GM19463 (cell line): ENCODE measurements at regions not wholly inside any gene's neighbourhood (a gene's known extent, or its start where the extent isn't known, plus 50 kb on each side); places are given as distances from the start of the nearest gene placed in this dataset.

ENCODE experiments used
- ATAC-seq: cut with Tn5 transposase; IDR thresholded peaks from one replicate; pipeline ENCODE4 v1.9.1; 2021; ENCODE audit warnings: mild to moderate bottlenecking, moderate library complexity; ENCODE audit not compliant: unreplicated experiment

DNA sequence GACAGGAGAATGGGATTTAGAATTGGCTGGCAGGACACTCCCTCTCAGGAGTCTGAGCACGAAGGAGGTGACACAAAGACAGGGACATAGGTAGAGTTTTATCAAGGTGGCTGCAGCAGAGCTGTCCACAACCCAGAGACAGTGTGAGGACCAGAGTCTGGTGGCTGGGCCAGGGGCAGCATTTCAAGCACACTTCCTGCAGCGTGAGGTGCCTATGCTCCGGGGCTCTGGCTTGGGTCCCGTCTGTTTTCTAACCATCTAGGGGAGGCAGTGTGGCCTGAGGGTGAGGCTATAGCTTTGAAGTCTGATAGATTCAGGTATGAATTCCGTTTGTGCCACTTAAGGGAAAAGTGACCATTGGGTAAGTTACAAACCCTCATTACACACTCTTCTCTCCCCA, 222.7 kb upstream of the ZMIZ1 start:
- no peak for ATAC-seq

DNA sequence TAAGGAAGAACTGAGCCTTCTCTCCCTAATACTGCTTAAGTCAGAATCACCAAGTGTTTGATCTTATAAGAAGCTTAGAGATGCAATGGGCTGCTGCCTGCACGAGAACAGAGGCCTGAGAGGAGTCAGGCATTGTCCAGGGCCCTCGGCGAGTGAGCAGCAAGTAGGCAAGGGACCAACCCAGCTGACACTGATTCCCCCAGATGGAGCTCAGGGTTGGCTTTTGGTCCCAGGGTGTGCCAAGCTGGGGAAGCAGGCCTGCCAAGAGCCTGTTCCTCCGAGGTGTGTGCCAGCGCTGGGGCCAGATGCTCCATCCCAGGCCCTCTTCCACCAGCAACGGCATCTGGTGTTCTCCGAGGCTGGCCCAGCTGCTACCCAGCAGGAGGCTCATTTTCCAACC, 222.0 kb upstream of the ZMIZ1 start:
- no peak for ATAC-seq

DNA sequence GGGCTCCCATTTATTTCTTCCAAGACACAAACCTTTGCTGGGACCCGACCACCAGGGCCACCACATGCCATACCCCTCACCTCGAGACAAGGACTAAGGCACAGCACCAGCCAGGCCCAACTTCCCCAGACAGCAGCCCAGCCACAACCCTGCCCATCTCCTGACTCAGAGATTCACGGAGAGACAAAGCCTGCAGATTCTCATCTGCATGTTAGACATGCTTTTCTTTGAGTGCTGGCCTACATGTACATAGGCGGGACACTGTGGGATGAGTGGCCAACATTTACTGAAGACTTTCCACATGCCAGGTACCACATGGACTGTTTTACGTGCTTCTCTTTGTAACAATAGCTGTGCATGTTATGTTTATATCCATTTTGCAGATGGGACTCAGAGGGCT, 221.3 kb upstream of the ZMIZ1 start:
- no peak for ATAC-seq

DNA sequence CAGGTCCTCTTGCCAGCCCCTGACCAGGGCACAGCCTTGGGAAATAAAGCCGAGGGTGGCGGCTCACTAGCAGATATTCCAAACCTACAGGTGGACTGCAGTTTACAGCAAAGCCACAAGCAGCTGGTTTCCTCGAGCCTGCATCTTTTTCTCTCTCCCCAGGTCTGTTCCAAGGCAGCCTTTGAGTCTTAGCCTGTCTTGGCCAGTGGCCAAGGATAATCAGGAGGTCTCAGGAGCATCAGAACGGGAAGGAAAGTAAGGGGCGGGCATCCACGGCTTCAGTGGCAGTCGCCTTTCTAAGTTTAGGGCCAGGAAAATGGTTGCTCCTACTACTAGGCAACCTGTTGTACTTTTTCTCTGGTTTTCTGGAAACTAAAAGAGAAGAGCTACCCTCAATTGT, 219.7 kb upstream of the ZMIZ1 start:
- ATAC-seq, result no peak

DNA sequence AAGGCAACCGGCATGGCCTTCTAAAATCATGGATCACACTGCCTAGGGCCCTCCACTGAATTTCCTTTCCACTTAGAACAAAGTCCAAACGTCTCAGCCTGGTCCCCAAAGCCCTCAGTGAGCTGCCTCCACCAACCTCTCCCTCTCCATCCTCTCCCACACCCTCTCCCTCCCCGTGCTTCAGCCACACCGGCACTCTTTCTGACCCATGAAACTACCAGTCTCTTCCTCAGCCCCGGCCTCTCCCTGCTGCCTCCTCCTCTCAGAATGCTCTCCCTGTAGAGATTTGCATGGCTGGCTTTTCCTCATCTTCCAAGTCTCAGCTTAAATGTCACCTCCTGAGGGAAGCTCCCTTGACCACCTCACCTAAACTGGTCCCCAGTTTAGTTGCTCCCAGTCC, 219.0 kb upstream of the ZMIZ1 start:
- no peak for ATAC-seq

DNA sequence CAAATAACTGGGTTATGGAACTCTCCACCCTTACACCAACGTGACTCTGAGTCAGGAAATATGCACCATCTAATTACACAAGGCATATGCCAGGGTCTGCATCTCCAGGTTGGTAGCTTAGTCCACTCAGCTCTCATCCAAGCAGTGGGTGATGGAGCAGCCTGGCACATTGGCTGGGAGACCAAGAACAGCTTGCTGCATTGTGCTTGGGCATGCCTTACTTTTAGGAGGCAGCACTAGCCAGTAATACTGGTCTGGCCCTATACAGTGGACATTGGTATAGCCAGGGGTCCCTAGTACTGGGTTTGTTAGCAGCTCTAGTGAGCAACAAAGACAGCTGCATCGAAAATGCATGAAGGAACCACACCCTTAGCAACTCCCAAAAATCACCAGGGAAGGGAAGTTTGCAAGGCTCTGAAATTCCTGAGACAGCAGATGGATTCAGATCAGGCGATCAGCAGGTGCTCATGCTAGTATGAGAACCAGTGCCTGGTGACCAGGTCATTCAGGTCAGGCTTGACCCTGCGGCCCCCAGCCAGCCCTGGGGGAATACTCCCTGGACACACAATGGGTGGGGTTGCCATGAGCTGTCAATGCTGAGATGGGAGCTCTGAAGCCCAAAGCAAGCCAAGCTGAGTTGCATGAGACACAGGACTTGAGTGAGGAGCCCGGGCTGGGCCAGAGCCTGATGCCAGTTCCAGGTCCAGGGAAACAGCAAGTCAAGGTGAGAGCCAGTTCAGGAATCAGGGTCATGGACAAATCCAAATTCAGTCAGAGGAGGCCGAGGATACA, 217.9 kb upstream of the ZMIZ1 start:
- ATAC-seq, result no peak

DNA sequence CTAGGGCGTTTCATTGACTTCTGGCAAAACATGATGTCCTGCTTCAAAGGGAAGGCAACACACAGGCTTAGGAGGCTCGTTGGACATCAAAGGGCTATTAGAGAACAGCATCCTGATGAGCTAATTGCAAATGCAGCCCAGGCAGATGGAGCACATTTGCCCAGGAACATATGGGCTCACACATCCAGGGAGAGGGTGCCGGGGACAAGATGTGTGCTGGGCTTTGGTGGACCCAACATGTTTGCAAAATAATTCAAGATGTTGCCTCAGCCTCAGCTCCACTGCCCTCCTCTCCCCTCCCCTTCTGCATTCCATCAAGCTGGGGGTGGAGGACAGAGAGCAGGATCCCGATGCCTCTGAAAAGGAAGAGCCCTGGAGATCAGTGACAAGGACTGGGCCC, 217.1 kb upstream of the ZMIZ1 start:
- no peak for ATAC-seq

DNA sequence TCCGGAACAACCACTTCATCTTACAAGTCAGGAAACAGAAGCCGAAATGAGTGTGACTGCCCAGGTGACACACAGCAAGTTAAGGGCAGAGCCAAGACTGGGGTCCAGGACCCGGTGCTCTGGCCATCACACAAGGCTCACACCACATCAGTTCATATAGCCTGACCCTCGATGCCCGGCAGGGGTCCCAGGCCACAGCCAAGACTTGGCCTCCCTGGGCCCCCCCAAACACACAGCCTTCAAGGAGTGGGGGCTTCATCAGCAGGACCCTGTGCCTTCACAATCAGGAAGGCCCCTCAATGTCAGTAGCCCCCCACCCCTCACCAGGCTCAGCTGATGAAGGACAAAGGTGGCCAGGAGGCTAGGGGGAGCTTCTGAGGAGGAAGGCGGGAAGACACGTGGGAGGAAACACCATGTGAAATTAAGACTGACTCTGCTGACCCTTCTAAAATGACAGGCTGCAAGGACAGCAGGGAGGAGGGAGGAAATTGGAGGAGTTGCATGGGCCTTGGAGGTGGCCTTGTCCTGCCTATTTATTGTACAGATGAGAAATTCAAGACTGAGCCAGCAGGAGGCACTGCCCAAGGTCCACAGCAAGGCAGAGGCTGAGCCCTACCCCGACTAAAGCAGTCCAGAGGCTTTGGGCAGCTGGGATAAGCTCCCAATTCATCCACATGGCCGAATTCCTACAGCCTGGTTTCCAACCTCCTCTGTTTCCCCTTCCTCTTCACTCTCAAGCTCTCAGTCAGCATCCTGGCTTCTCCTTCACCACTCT, 216.1 kb upstream of the ZMIZ1 start:
- no peak for ATAC-seq

DNA sequence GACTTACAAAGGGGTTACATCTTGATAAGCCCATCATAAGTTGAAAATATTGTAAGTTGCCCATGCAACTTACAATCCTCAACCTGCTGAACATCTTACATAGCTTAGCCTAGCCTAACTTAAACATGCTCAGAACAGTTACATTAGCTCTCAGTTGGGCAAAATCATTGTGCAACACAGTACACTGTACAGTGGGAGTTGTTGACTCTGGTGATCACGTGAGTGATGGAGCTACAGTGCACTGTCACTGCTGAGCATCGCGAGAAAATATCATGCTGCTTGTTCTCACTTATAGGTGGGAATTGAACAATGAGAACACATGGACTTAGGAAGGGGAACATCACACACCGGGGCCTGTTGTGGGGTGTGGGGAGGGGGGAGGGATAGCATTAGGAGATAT, 214.9 kb upstream of the ZMIZ1 start:
- no peak for ATAC-seq

DNA sequence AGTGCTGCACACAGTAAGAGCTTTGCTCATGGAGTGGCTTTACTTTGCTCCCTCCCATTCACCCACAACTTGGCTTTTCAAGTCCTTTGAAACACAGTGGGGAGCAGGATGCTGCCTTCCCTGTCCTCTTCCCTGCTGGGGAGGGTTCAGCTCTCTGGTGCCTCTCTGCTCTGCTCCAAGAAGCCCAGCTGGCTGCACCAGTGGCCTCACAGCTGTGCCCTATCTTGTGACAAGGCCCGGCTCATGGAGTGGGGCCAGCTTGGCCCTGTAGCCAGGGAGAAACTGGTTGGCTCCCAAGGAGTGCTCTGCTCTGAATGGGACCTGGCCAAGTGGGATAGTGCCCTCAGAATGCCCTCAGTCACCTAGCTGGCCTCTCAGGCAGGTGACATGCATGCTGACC, 212.3 kb upstream of the ZMIZ1 start:
- no peak for ATAC-seq

DNA sequence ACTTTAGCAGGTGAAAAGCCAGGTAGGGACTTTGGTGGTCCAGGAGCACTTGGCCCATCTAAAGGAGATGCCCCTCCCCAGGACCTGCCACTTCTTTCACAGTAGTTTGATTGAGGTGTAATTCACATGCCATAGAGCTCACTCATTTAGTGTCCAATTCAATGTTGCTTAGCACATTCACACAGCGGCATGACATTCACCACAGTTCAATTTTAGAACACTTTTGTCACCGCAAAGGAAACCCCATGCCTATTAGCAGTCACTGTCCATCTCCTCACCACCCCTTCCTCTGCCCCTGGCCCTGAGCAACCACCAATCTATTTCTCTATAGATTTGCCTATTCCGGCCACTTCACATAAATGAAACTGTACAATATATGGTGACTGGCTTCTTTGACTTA, 211.6 kb upstream of the ZMIZ1 start:
- ATAC-seq, result no peak

DNA sequence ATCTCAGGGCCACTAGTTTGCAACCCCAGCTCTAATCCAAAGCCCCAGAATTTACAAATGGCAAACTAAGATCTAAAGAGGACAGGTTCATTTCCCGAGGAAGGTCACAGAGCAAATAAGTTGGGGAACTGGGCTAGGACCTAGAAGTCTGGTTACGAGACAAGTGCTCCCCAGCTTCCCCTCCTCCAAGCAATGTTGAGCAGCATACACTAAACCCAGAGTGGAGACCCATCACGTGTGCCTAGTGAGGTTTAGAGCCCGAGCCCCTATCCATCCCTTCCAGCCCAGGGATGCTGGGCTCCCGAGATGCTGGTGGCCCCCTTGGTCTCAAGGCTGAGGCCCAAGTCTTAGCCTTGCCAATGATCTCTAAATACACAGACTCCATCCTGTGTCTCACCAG, 209.5 kb upstream of the ZMIZ1 start:
- ATAC-seq, result no peak

DNA sequence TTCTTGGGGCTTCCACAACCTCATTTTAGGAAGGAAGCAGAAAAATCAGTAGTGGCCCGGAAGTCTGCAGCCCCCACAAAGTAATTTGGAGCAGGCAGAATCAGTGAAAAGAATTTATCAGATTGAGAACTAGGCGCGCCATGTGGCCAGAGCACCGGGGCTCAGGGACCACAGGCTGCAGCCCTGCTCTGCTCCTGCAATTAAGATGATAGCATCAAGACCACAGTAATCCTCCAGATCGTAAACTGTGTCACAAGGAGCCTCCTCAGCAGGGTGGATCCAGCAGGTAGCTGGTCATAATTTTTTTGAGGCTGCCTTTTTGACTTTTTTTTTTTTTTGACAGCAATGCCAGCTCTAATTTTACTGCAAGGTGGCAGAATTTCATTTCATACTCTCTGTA, 209.0 kb upstream of the ZMIZ1 start:
- no peak for ATAC-seq

DNA sequence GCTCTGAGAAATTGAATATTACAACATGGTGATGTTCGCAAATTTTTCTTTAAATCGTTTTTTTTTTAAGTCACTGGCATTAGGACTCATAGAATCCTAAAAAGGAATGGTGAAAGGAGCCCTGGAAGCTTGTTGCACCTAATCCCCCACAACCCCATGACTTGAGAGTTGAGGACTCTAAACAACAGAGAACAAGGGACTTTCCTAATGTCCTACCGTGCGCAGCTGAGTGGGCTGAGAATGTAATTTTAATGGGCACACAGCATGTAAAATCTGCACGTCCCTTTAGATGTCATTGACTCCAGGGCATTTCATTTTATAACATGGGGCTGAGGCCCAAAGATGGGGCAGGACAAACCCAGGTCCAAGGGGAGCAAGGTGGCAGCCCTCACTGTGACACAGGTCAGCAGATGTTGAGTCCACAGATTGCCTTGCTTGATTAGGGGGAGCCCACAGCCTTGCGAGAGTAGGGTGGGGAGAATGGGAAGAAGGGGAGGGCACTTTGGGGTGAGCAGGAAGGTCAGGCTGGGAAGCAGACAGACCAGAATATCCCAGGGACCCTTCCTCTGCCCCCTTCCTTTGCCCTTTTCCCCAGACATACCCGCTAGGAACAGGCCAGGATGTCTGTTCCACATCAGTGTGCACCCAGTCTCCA, 208.4 kb upstream of the ZMIZ1 start:
- ATAC-seq, result no peak

DNA sequence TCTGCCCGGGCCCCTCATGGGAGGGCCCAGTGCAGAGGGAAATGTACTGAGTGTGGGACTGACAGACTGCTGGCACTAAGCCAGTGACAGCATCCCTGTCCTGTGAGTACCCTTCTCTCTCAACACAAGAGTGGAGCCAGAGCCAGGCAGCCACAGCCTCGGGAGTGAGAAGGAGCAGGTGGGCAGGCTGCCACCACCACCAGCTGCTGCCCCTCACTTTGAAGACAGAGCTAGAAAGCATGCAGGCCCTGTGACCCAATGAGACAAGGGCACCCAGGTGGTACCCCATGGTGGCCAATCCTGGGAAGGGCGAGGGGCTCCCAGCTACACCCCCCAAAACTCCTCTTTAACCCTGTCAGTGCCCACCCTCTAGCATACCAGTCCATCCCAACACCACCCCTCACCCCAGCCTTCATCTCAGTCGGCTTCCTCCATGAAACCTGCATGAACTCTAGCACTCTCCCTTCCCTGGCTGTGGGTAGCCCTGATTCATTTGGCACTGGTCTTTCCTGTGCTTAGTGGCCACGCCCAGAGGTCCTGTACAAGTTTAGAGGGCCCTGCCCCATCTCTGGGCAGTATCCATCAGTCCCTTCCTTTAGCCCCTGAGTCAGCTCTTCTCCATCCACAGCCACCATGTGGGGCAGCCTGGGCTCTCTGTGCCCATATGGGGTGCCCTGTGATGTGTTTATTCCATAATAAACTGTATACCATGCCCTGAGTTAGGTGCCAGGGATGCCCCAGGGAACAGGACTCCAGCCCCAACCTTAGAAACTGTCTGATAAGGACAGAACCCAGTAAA, 207.0 kb upstream of the ZMIZ1 start:
- no peak for ATAC-seq

DNA sequence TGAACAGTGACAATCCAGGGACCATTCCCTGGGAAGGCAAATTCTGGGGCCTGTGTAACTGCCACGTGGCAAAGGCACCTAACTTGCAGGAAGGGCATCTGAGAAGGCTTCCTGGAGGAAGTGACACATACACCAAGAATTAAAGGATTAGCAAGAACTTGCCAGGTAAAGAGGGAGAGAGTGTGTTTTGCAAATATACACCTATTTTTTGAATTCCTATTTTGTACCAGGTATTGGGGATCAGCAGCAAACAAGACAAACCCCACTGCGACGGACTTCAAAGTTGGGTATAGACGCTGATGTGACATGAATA, 206.5 kb upstream of the ZMIZ1 start:
- ATAC-seq, result no peak

DNA sequence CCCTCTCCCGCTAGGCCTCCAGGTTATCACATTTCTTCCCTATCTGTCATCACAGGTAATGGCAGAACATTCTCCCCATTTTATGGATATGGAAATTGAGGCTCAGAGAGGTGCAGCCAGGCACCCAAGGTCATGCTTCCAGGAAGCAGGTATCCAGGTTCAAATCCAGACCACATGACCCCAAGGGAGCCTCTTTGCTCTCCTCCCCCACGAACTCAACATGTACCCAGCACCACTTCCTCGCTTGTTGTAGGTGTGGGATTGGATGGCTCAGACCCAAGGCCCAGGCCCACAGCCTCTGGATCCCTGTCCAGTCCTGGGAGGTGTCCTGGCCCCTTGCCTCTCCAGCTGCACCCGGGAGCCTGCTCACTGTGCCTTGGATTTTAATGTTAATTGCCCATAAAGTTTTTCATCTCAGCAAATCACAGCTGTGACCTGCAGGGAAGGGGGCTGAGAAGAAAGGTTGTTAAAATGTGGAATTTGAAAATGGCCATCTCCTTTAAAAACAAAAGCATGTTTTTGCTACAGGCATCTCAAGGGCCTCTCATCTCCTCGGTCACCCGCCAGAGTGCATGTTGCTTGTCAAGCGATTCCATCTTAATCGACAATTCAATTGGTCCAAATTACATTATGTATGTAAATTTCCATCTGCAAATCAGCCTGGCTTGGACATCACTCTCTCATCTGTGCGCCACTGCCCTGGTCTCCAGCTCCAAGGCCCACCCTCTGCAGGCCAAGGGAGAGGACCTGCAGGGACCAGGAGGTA, 205.4 kb upstream of the ZMIZ1 start:
- ATAC-seq, result no peak

DNA sequence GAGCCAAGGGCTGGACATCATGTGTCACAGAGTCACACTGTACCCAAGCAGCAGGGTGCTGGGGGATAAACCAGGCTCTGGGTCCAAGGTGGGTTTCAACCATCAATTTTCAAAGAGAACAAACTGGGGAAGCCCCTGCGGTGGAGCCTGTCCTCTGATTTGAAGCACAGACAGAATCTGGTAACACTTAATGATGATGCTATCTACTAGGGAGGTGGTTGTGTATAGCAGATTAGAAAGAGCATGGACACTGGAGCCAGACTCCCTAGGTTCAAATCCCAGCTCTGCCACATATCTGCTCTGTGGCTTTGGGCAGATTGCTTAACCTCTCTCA, 204.9 kb upstream of the ZMIZ1 start:
- no peak for ATAC-seq

DNA sequence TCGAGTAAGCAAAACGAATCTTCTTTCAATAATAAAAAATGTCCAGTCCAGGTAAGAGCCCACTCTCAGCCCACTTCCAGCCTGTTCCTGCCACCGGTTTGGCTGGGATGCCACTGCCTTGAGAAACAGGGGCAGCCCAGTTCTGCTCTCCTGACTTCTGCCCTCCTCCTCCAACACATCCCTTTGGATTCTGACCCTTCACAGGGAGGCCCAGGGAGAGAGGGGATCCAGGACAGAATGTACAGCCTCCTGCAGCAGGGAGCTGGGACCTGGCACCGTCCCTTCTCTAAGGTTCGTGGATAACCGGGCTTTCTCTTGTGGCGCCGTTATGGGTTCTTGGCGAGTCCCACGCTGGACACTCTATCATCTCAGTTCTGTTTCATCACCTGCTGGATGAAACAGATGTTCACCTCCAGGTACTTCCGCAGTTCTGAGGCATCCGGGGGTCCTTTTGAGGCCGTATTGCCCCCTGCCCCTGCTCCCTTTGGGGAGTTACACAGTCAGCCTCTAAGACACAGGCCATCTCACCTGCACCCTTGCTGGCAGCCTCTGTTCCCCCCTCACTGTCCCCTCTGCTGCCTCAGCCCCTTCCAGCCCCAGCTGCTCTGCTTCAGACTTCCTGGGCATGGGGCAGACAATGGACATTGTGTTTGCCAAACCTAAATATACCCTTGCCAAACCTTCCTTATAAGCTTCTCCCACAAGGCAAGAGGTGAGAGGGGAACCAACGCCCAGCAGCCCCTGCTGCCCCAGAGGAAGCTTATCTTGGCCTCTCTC, 203.8 kb upstream of the ZMIZ1 start:
- ATAC-seq, result no peak

DNA sequence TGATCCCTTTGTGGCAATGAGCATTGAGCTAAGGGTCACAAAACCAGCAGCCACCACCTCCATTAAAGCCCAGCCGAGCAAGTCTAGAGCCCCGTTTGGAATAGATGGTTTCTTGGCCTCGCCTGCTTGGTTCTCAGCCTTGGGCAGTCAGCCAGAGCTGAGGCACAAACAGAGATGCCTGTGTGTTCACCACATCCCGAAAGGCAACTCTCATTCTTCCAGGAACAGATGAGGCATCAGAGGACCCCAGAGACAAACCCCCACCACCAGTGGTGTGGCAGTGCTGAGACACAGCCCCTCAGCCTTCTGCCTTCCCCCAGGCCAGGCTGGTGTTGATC, 203.3 kb upstream of the ZMIZ1 start:
- no peak for ATAC-seq
